CD4-positive, alpha-beta T cell treated with Interleukin-17A for 1 hour (primary cell): ENCODE measurements at regions not wholly inside any gene's neighbourhood (a gene's known extent, or its start where the extent isn't known, plus 50 kb on each side); places are given as distances from the start of the nearest gene placed in this dataset.
"Not testable (repeated sequence)": the region's sequence is repeated elsewhere in the genome, so short reads cannot be mapped to it uniquely, and the experiment has no call there.

Source experiments
- DNase-seq: peaks from one replicate; pipeline ENCODE4 v3.0.0-alpha.2; 2020

DNA sequence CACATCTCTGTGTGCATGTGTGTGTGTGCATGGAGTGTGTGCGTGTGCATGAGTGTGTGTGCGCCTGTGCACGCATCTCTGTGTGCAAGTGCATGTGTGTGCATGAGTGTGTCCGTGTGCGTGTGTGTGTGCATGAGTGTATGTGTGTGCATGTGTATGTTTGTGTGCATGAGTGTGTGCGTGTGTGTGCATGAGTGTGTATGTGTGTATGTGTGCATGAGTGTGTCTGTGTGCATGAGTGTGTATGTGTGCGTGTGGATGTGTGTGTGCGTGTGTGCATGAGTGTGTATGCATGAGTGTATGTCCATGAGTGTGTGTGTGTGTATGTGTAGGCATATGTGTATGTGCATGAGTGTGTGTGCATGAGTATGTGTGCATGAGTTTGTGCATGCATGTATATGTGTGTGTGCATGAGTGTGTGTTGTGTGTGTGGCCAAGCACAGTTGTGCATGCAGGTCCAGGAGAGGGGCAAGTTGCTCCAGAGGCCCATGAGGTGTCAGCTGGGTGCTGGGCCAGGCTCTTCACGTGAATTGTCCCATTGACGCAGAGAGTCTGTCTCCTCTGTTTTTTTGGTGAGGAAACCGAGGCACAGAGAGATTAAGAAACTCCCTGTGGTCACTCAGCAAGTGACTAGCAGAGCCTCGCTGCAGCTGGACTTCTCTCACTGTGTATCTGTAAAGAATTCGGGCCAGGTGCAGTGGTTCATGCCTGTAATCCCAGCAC, 75.5 kb downstream of the ASB1 start:
- DNase-seq = no peak

DNA sequence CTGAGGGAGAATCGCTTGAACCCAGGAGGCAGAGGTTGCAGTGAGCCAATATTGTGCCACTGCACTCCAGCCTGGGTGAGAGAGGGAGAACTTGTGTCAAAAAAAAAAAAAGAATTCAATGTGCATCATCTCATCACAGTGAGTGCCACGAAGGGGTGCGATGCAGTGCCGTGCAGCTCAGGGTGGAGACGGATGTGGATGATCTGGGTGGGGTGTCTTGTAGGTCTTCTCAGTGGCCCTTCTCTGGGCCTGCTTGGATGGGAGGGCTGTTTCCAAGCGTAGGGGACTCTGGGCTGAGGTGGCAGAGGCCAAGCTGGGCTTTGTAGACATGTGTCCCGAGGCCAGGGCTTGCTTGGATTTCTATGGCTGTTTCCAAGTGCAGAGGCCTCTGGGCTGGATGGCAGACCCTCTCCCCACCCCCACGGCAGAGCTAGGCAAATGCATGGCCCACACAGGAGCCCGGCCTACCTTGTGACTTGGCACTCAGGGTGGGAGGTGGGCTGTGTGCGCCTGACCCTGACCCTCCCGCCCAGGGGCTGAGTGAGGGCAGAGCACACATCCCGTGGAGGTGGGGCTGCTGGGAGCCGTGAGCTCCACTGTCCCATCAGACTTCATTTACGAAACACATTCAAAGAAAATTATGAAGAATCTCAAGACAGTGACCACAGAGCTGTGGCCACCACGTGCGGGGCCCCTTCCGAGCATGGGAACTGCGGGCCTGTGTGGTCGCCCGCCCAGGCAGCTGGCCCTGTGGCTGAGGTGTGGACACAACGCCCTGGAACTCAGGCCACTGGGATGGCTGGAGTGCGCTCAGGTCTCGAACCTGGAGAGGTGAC, 76.4 kb downstream of the ASB1 start:
- no peak for DNase-seq

DNA sequence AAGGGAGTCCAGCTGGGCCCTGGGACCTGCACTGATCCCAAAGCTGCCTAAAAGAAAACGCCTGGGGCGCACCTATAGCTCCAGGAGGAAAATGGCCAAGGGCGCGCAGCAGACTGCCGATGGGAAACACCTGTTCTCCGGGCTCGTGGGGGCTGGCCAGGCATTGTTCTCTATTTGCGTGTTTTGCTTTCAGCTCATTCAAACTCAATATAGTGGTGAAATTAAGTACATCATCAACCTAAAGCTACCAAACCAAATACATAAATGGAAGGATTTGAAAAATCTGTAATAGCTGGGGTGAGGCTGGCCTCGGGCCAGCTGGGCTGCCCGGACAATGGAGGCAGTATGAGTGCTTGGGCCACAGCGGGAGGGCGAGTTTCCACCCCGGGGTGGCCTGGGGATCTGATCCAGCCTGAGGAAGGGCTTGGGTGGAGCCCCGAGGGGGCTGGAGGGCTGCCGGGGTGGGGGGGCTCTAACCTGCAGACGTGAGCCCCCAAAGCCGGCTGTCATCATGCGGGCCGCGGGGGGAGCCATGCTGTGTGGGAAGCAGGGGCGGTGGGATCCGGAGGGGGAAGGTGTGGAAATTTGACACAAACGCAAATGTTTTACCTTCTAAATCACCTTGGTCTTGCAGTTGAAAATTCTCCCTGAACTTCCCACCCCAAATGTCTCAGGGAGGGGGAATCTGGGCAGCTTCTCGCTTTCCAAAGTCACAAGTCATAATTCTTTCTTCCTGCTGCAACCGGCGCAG, 77.6 kb downstream of the ASB1 start:
- DNase-seq = no peak

DNA sequence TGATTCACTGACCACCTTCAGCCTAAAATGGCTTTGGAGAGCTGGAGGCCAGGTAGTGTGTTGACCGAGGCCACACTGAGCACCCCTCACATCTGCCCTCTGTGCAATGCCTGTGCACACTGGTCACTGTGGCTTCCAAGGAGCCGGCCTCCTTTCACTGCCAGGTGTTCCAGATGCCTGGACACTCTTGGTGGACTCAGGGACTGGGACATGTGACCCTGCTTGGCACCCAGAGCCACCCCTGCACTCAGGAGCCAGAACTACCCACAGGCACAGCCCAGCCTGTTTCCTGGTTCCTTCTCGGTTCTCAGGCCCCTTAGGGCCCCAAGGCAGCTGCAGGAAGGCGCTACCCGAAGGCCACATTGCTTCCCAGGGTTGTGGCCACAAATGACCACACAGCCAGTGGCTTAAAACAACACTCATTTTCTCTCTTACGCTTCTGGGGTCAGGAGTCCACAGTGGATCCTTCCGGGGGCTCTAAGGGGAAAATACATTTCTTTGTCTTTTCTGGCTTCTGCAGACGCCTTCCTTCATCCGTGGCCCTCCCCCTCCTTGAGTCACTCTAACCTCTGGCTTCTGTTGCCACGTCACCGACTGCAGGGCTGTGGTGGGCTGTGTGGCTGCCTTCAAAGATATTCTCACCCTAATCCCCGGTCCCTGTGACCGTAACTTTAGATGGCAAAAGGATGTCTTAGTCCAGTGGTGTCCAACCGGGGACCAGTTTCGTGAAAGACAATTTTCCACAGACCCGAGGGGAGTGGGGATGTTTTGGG, 78.6 kb downstream of the ASB1 start:
- no peak for DNase-seq

DNA sequence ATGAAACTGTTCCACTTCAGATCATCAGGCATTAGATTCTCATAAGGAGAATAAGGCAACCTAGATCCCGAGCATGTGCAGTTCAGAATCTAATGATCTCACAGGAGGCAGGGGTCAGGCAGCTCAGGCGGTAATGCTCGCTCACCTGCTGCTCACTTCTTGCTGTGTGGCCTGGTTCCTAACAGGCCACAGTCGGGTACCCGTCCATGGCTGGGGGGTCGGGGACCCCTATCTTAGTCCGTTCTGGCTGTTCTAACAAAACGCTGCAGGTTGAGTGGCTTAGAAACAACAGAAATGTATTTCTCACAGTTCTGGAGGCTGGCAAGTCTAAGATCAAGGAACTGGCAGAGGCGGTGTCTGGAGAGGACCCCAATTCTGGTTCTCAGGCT, 79.2 kb downstream of the ASB1 start:
- no peak for DNase-seq

DNA sequence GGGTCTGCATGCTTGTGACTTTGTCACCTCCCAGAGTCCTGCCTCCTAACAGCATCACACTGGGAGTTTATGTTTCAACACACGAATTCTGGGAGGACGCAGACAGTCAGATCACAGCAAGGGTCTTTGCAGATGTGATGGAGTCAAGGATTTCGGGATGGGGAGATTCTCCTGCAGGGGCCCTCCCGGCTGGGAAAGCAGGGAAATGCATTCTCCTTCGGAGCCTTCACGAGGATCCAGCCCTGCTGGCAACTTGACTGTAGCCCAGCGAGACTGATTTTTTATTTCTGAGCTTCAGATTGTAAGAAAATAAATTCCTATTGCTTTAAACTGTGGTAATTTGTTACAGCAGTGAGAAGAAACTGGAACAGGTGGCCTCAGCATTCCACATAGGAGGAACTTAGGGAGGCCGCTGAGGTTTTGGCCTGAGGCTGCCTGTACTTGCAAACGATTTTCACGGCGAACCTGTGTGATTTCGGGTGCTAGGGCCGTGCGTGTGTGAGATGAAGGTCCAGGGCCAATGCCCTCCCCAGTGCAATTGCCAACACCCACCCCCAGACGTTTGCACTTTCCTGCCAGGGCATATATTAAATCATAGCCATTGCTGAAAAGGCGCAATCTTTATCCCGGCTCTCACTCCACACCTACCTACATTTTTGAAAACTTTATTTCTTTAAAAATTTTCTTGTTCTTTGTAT, 79.8 kb downstream of the ASB1 start:
- DNase-seq = no peak

DNA sequence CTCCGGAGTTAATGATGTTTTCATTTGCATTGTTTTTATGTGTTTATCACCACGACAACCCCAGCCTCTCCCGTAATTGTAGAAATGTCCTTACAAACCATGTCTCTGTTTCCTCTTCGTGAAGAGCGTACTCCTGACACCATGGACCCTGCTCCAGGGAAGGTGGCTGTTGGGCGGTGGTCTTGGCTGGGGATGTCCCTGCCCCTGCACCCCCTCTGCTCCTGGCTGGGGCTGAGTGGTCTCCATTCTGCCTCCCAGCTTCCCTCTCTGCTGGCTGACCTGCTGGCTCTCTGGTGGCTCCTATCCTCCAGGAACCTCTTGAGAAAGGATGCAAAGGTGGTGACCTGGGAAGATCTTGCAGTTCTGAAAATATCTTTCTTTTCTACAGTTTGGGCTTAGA, 81.1 kb downstream of the ASB1 start:
- DNase-seq = no peak

DNA sequence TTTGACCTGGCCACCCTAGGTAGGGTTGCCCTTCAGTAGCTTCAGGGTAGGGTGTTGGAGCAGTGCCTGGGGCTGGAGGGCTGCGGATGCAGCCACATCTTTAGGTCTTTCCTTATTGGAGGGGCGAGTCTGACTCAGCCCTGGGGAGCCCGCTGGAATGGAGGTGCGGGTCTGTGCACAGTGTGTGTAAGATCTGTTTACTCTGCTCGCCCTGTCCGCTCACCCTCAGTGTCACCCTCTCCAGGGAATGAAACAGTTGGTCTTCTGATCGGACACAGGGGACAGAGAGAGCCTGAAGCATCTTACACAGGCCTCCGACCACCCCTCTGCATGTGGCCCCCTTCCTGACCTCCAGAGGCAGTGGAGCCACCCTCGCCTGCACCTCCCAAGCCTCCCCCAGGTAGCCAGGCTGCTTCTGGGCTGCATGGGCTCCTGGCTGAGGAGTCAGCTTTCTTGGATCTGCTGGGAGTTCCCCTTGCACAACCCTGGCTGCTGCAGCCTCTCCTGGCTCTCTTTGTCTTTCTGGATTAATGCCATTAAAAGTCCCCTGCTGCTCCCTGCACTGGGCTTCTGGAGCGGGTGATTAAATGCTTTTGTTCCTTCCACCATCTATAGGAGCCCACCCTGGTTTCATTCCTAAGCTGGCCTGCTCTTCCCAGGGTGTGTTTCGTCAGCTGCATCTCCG, 82.6 kb downstream of the ASB1 start:
- no peak for DNase-seq

DNA sequence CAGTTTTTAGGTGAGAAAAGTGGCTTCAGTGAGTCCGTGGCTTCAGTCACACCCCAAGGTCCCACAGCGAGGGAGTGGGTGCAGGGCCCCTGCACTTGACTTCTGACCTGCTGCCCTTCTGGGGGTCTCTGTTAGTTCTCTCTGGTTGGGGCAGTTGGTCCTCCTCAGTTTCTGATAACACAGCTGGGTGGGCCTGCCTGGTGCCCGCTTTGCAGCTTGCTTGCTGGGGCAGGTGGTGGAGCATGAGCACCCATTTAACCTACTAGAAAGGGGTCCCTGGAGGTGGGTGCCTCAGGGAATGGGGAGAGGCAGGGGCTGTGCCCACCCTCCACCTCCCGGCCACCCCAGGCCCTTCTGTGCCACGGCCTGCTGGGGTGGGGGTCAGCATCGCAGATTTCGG, 83.2 kb downstream of the ASB1 start:
- no peak for DNase-seq

DNA sequence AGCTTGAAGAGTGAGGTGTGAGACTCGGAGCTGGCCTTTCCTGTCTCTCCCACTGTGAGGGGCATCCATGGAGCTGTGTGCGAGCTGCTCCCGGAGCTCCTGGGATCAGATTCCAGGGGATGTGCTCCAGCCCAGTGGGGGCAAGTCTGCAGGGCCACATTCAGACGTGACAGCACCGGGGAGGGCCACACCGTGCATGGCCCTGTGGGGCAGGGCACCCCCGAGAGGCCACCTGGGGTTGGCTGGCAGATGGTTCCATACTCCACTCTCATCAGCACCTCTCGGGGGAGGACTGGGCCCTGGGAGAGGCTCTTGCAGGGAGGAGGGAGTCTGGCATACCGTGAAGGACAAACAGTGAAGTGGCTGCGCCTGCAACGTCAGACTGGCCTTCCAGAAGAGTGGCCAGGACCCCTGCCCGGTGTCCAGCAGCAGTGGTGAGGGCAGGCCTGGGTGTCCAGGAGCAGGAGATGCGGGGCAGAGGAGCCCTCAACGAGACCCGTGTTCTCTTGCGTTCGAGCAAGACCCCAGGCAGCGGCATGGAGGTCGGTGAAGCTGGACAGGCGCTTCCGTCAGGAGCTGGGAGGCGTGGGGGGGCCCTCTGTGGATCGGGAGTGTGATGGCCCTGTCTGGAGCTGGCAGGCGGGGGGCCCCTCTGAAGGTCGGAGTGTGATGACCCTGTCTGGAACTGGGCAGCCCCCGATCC, 84.3 kb downstream of the ASB1 start:
- no peak for DNase-seq

DNA sequence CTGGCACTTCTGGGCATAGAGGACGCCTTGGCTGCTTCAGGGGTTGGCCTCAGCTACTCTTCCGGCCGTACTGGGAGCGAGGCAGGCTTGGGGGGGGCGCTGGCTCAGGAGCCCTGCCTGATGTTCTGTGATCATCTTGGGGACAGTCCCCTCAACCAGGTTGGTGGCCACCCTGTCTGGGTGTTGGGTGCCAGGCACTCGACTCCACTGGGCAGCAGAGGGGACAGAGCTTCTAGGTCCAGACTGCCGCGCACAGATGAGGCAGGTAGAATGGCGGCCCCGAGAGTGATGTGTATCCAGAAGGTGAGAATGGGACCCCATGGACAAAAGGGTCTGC, 84.9 kb downstream of the ASB1 start:
- DNase-seq = no peak

DNA sequence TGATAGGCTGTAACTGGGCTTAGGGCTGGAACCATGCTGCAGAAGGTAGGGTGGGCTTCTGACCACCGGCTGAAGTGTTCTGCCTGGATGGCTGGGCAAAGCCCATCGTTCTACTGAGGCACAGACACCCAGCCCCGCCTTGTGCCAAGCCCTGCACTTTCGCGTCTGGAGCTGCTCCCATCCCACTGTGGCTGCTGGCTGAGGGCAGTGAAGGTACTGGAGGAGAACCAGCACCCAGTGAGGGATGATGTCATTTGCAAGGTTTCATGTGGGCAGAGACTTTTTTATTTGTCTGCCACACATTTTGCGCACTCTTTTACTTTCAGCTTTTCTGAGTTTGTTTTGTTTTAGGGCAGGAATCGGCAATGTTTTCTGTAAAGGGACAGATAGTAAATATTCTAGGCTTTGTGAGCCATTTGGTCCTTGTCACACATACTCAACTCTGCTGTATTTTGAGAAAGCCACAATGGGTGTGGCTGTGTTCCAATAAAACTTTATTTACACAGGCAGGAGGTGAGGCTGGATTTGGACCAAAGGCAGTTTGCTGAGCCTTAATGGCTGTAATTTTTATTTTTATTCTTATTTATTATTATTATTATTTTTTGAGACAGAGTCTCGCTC, 85.6 kb downstream of the ASB1 start:
- no peak for DNase-seq

DNA sequence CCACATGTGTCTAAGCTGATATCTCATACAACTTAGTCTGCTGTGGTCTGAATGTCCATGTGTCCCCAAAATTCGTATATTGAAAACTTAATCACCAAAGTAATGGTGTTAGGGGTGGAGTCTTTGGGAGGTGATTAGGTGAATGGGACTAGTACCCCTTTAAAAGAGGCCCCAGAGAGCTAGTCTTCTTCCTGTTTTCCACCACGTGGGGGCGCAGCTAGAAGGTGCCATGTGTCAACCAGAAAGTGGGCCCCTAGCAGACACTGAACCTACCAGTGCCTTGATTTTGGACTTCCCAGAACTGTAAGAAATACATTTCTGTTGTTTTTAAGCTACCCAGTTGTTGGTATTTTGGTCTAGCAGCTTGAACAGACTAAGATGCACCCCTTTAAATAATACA, 86.6 kb downstream of the ASB1 start:
- no peak for DNase-seq

DNA sequence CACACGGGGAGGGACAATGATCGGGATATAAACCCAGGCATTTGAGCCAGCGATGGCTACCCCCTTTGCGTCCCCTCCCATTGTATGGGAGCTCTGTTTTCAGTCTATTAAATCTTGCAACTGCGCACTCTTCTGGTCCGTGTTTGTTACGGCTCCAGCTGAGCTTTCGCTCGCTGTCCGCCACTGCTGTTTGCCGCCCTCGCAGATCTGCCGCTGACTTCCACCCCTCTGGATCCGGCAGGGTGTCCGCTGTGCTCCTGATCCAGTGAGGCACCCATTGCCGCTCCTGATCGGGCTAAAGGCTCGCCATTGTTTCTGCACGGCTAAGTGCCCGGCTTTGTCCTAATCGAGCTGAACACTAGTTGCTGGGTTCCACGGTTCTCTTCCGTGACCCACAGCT, 87.3 kb downstream of the ASB1 start:
- DNase-seq = not testable (repeated sequence)

DNA sequence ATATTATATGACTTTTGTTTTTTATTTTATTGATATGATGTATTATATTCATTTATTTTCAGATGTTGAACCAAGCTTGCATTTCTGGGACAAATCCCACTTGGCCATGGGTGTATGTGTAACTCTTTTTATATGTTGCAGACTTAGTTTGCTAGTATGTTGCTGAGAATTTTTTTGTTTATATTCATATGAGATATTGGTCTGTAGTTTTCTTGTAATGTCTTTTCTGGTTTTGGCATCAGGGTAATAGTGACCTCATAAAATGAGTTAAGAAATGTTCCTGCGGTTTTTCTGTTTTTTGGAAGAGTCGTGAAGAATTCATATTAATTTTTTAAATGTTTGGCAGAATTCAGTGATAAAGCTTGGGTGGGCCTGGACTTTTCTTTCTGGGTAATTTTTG, 88.7 kb downstream of the ASB1 start:
- DNase-seq = no peak

DNA sequence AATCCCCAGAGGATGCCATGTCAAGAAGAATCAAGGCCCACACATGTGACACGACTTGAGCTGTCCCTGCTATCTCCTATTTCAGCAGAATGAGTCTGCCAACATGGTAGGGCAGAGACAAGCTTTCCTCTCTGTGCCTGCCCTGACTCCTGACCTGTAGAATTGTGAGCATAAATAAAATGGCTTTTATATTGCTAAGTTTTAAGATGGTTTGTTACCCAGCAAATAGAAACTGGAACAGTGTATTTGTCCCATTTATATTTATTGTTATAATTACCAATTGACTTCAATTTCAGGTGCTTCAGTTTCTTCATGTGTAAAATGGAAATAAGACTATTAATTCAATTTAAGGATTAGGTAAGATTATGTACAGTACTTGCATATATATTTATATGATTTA, 90.5 kb downstream of the ASB1 start:
- no peak for DNase-seq

DNA sequence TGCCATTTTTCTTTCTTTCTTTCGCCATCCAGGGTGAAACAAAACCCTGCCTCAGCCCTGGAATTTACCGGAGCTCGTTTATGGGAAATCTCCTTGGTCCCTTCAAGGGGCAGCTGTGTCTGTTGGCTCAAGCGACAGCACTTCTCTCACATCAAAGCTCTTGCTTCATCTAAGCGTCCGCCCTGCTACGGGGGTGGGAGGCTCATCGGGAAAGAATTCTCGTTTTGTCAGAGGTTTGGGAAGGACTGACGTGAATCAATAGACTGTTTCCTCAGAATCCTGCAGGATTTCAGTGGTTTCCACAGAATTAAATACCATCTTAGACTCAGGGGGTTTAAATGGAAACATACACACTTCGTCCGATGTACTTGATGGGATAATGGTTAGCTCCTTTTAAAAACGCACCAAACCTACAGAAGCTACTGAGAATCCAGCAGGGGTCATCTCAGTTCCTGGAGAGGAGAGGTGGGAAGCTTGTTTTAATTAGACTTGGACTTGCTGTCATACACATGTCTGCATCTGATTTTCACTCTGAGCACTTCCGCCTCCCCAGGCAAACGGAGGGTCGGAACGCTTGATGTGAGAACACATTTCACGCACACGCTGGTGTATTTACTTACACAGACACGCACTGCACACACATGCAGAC, 91.6 kb downstream of the ASB1 start:
- DNase-seq = no peak

DNA sequence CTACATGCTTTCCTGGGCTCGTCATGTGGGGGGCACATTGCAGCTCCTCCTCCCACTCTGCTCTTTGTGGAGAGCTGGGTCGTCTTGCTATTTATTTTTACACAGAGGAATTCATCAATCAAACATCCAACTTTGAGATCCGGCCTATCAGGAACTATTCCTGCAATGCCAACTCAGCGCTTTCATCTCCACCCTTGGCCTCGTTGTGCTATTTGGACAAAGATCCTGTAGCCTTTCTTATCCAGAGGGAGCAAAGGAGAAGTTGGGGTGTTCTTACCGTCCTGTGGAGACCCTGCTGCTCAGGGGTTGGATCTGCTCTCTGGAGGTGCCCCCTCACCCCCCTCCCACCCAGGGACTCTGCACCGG, 92.1 kb downstream of the ASB1 start:
- no peak for DNase-seq

DNA sequence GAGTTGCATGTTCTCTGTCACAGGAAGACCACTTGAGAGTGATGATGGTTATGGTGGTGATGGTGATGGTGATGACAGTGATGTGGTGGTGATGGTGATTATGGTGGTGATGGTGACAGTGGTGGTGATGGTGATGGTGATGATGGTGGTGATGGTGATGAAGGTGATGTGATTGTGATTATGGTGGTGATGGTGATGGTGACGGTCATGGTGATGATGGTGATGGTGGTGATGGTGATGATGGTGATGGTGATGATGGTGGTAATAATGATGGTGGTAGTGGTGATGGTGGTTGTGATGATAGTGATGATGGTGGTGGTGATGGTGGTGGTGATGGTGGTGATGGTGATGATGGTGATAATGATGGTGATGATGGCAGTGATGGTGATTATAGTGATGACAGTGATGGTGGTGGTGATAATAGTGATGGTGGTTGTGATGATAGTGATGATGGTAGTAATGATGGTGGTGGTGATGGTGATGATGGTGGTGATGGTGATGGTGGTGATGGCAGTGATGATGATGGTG, 93.7 kb downstream of the ASB1 start:
- DNase-seq = no peak

DNA sequence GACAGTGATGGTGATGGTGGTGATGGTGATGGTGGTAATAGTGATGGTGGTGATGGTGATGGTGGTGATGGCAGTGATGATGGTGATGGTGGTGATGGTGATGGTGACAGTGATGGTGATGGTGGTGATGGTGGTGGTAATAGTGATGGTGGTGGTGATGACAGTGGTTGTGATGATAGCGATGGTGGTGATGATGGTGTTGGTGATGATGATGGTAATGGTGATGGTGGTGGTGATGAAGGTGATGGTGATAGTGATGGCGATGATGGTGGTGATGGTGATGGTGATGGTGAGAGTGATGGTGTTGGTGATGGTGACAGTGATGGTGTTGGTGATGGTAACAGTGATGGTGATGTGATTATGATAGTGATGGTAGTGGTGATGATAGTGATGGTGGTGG, 94.3 kb downstream of the ASB1 start:
- no peak for DNase-seq
